ENCODE measurements at regions not wholly inside any gene's neighbourhood (a gene's known extent, or its start where the extent isn't known, plus 50 kb on each side); places are given as distances from the start of the nearest gene placed in this dataset.

DNA sequence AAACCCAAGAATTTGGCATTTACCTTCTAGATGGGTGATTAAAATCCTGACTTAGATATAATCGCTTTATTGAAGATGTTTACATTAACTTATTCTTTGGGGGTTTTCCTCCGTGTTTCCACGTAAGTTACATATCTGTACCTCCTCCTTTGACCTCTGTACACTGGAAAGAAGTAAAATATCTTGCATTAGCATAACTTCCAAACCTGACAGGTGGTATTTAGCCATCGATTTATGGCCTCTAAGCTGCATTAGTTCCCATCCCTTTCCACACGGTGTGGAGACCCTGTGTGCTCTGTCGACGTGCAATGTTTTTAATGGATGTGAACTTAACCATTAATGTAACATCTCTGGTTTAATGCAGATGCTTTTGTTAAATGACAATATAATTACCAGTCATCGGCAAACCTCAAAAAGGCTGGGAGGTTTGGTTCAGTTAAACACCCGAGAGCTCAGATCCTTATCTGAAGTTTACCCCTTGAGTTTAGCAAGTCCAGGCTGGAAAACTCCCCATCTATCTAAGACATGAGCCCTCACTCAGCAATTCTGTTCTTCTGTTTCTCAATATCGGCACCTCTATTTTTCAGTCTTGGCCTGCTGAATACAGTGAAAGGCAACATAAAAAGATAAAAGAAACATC, 295.2 kb downstream of the GATA3 start:
- Mint-ChIP-seq H3K9me3 (no peaks in the 10 kb centered on the region), H3K4me1 (peaks cover 15% of the 10 kb centered on the region), H3K4me3 (no peak overlapping the region), H3K36me3 (ENCODE audit: low read depth) (no peaks in the 10 kb centered on the region), H3K27ac (no peak overlapping the region), H3K27me3 (ENCODE audit: low read depth, poor library complexity) (peaks cover 20% of the 10 kb centered on the region)
- TF ChIP-seq CTCF (IDR thresholded peaks at IDR 0.05), result no peak
- no peak for DNase-seq

GRCh38 chr10:8350250-8350967, 295.9 kb downstream of the GATA3 start:
- no peak for DNase-seq
- H3K27ac Mint-ChIP-seq, result no peak overlapping the region
- H3K36me3 Mint-ChIP-seq (ENCODE audit: low read depth), result no peaks in the 10 kb centered on the region
- H3K4me1 Mint-ChIP-seq, result peaks cover 15% of the 10 kb centered on the region
- TF ChIP-seq CTCF (IDR thresholded peaks at IDR 0.05), result no peak
- H3K4me3 Mint-ChIP-seq, result no peak overlapping the region
- peaks cover 25% of the 10 kb centered on the region for H3K27me3 Mint-ChIP-seq (ENCODE audit: low read depth, poor library complexity)
- no peaks in the 10 kb centered on the region for H3K9me3 Mint-ChIP-seq

DNA sequence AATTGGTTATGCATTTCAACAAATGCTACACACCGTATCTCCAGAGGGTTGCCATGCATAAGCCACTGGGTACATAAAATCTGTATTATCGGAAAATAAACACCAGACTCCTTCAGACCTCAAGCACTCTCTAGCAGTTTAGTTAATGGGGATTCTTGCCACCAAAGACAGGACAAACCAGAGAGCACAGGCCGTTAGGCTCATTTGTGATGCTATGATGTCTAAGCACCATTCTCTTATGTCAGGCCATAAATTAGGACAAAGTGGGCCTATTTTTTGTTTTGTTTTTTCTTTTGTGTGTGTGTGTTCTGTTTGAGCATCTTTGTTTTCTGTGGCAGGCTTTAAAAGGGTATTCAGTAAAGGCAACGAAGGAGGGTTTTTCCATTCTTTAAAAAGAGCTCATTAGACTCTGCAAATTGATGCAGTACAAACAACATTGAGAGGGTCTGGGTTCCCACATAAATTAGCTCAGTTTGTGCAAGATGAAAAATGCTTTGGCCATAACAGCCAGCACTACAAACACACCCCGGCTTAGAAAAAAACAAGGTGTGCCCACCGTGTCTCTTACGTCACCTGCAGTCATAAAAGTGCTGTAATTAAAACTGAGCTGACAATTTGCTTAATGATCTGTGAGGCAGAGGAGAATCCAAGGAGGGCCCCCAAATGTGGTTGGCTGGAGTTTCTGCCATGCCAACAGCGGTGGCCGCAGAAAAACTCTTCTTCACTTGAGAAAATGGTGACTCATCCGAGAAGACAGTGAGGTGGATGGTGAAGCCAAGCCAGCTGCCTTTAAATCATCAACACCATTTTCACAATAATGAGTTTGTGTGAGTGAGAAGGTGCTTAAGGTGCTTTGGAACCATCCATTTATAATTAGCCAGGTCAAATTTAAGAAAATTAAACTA, 297.9 kb downstream of the GATA3 start:
- H3K4me3 Mint-ChIP-seq, result no peak overlapping the region
- no peaks in the 10 kb centered on the region for H3K9me3 Mint-ChIP-seq
- H3K27me3 Mint-ChIP-seq (ENCODE audit: low read depth, poor library complexity), result peaks cover 39% of the 10 kb centered on the region
- no peak for DNase-seq
- no peak overlapping the region for H3K27ac Mint-ChIP-seq
- H3K4me1 Mint-ChIP-seq, result peaks cover 15% of the 10 kb centered on the region
- no peak for TF ChIP-seq CTCF (IDR thresholded peaks at IDR 0.05)
- no peaks in the 10 kb centered on the region for H3K36me3 Mint-ChIP-seq (ENCODE audit: low read depth)

DNA sequence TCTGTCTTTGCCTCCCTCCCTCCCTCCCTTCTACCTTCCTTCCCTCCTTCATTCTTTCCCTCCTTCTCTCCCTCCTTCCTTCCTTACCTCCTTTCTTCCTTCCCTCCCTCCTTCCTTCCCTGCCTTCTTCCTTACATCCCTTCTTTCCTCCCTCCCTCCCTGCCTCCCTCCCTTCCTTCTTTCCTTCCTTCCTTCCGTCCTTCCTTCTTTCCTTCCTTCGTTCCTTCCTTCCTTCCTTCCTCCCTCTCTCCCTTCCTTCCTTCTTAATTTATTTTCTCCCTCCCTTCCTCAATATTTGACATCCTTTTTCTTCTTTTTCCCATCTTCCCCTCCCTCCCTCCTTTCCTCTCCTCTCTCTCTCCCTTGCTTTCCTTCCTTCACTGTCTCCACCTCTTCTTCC, 301.8 kb downstream of the GATA3 start:
- no peak for DNase-seq
- peaks cover 56% of the 10 kb centered on the region for H3K27me3 Mint-ChIP-seq (ENCODE audit: low read depth, poor library complexity)
- no peak overlapping the region for H3K4me3 Mint-ChIP-seq
- H3K4me1 Mint-ChIP-seq, result peaks cover 15% of the 10 kb centered on the region
- no peaks in the 10 kb centered on the region for H3K36me3 Mint-ChIP-seq (ENCODE audit: low read depth)
- H3K27ac Mint-ChIP-seq, result no peak overlapping the region
- no peaks in the 10 kb centered on the region for H3K9me3 Mint-ChIP-seq
- no peak for TF ChIP-seq CTCF (IDR thresholded peaks at IDR 0.05)

DNA sequence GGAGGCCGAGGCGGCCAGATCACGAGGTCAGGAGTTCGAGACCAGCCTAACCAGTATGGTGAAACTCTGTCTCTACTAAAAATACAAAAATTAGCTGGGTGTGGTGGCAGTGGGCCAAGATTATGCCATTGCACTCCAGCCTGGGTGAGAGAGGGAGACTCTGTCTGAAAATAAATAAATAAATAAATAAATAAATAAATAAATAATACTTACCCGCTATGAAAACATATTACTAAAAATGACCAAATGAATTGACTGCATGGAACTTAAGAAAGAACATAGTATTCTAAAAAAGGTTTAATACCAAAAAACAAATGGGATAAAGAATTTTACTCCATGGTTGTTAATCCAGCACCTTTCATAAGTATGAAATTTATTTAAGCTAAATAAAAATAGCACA, 305.0 kb downstream of the GATA3 start:
- Mint-ChIP-seq H3K27me3 (ENCODE audit: low read depth, poor library complexity) (peaks cover 56% of the 10 kb centered on the region), H3K9me3 (no peaks in the 10 kb centered on the region), H3K36me3 (ENCODE audit: low read depth) (no peaks in the 10 kb centered on the region), H3K4me1 (no peaks in the 10 kb centered on the region), H3K4me3 (no peak overlapping the region), H3K27ac (no peak overlapping the region)
- no peak for DNase-seq
- TF ChIP-seq CTCF (IDR thresholded peaks at IDR 0.05), result no peak

Measured in nephron progenitor cell (in vitro differentiated cells).